HCT116 (cell line): ENCODE measurements at regions not wholly inside any gene's neighbourhood (a gene's known extent, or its start where the extent isn't known, plus 50 kb on each side); places are given as distances from the start of the nearest gene placed in this dataset.

ENCODE experiments used
- ATAC-seq: fragments of 200-7000 bp; cut with Tn5 transposase; 2 replicates; pipeline ENCODE4 v1.9.1; 2020; ENCODE audit warnings: mild to moderate bottlenecking, moderate library complexity
- BruUV-seq: library from RNA; stranded (reverse); fragments of 400-500 nt; replicated peaks from 2 replicates; lab custom pipeline; 2021; lab: Mats Ljungman, UMichigan
- CTCF ChIA-PET: fragments of 300-600 bp; sonication (Branson Sonifier 250); formaldehyde crosslinking; loops from one replicate; lab custom pipeline; 2021; ENCODE audit warnings: antibody characterized with exemption; lab: Charles Lee
- POLR2A ChIA-PET: fragments of 300-600, 350-600 bp; sonication (Branson Sonifier 250); formaldehyde crosslinking; loops from one replicate; lab custom pipeline; 2021; ENCODE audit warnings: antibody characterized with exemption; lab: Charles Lee
- RAD21 ChIA-PET, 2 experiments: fragments of 300-600 bp; sonication (Branson Sonifier 250); formaldehyde crosslinking; loops; one replicate each; lab custom pipeline; 2023; ENCODE audit warnings: low total read pairs in 2 of 2; ENCODE audit not compliant: uncharacterized antibody in 2 of 2, unreplicated experiment in 2 of 2, low non-redundant PET in 1 of 2; lab: Charles Lee
- DNase-seq: peaks from one replicate; pipeline ENCODE4 v3.0.0-alpha.2; 2010; ENCODE audit warnings: low read depth, low spot score
- H2AFZ ChIP-seq: fragments of 200-600 bp; shearing (Covaris generic), sonication (generic); 2 replicates; pipeline ENCODE4 v1.6.1; 2017; ENCODE audit warnings: low read depth, mixed run types, mixed read lengths, antibody characterized with exemption, low read length; ENCODE audit not compliant: poor library complexity, severe bottlenecking
- H3K27ac ChIP-seq: 2 replicates; pipeline ENCODE4 v1.5.1; 2012; ENCODE audit warnings: low read depth, low read length
- H3K27me3 ChIP-seq: fragments of 200-600 bp; sonication (generic); 2 replicates; pipeline ENCODE4 v1.6.1; 2016; ENCODE audit warnings: mixed run types, low read length, mixed read lengths; ENCODE audit not compliant: insufficient read depth
- H3K36me3 ChIP-seq, 2 experiments: fragments of 200-500 bp in 1 of 2; fragments of 200-600 bp in 1 of 2; sonication (Bioruptor generic) in 1 of 2; sonication (generic) in 1 of 2; 2 replicates each; pipeline versions ENCODE4 v1.5.1 to v1.6.1; 2014 to 2016; ENCODE audit warnings: low read length in 2 of 2, inconsistent platforms in 1 of 2, mixed read lengths in 1 of 2, mixed run types in 1 of 2; ENCODE audit not compliant: insufficient read depth in 2 of 2, control insufficient read depth in 1 of 2
- H3K4me1 ChIP-seq, 2 experiments: fragments of 200-600 bp in 1 of 2; sonication (generic) in 1 of 2; 2 replicates each; pipeline versions ENCODE4 v1.5.1 to v1.6.1; 2012 to 2017; ENCODE audit warnings: low read length in 2 of 2, inconsistent platforms in 1 of 2, mild to moderate bottlenecking in 1 of 2, mixed read lengths in 1 of 2, mixed run types in 1 of 2, moderate library complexity in 1 of 2; ENCODE audit not compliant: insufficient read depth in 2 of 2, control insufficient read depth in 1 of 2
- H3K4me2 ChIP-seq: fragments of 200-600 bp; sonication (generic); 2 replicates; pipeline ENCODE4 v1.6.1; 2017; ENCODE audit warnings: mixed run types, low read length, mixed read lengths
- H3K4me3 ChIP-seq, 2 experiments: fragments of 200-600 bp in 1 of 2; sonication (generic) in 1 of 2; replicated peaks in 1 of 2; 2 replicates each; pipeline ENCODE4 v1.5.1; 2011 to 2016; ENCODE audit warnings: low read length in 2 of 2, control low read depth in 1 of 2, low read depth in 1 of 2, mild to moderate bottlenecking in 1 of 2, mixed read lengths in 1 of 2, mixed run types in 1 of 2
- H3K79me2 ChIP-seq: fragments of 200-600 bp; sonication (generic); 2 replicates; pipeline ENCODE4 v1.6.1; 2017; ENCODE audit warnings: mild to moderate bottlenecking, mixed run types, low read length, moderate library complexity, mixed read lengths; ENCODE audit not compliant: insufficient read depth
- H3K9ac ChIP-seq: fragments of 200-600 bp; sonication (generic); 2 replicates; pipeline ENCODE4 v1.6.1; 2016; ENCODE audit warnings: low read length, mixed read lengths
- H3K9me2 ChIP-seq: fragments of 200-600 bp; sonication (generic), shearing (Covaris generic); 2 replicates; pipeline ENCODE4 v1.6.1; 2017; ENCODE audit warnings: mixed run types, mild to moderate bottlenecking, moderate library complexity; ENCODE audit not compliant: insufficient read depth
- H3K9me3 ChIP-seq, 2 experiments: fragments of 200-500 bp in 1 of 2; fragments of 200-600 bp in 1 of 2; sonication (Bioruptor generic) in 1 of 2; sonication (generic) in 1 of 2; 2 replicates each; pipeline ENCODE4 v1.6.1; 2014 to 2017; ENCODE audit warnings: low read length in 2 of 2, mixed read lengths in 2 of 2, inconsistent platforms in 1 of 2, low read depth in 1 of 2, mild to moderate bottlenecking in 1 of 2, mixed run types in 1 of 2, moderate library complexity in 1 of 2; ENCODE audit not compliant: control insufficient read depth in 1 of 2, insufficient read depth in 1 of 2
- H4K20me1 ChIP-seq: fragments of 200-600 bp; sonication (generic), shearing (Covaris generic); 2 replicates; pipeline ENCODE4 v1.6.1; 2017; ENCODE audit warnings: mixed run types, mild to moderate bottlenecking, moderate library complexity; ENCODE audit not compliant: insufficient read depth
- CBX3 ChIP-seq: IDR thresholded peaks from 2 replicates; pipeline ENCODE4 v1.6.1; 2012; ENCODE audit warnings: low read depth
- CEBPB ChIP-seq: IDR thresholded peaks from 2 replicates; pipeline ENCODE4 v1.6.1; 2012; ENCODE audit warnings: low read depth
- ELF1 ChIP-seq: IDR thresholded peaks from 2 replicates; pipeline ENCODE4 v1.6.1; 2012; ENCODE audit warnings: low read depth, borderline replicate concordance
- EZH2 ChIP-seq: fragments of 200-600 bp; sonication (generic); IDR thresholded peaks from 2 replicates; pipeline ENCODE4 v1.6.1; 2017; ENCODE audit warnings: antibody characterized with exemption, mixed run types
- EZH2phosphoT487 ChIP-seq: fragments of 200-600 bp; IDR thresholded peaks from 2 replicates; pipeline ENCODE4 v1.6.1; 2018; ENCODE audit warnings: antibody characterized with exemption, borderline replicate concordance
- JUND ChIP-seq: IDR thresholded peaks from 2 replicates; pipeline ENCODE4 v1.6.1; 2012
- POLR2A ChIP-seq: IDR thresholded peaks from 2 replicates; pipeline ENCODE4 v1.7.0; 2011; ENCODE audit warnings: borderline replicate concordance; ENCODE audit not compliant: insufficient read depth, insufficient read length; ENCODE audit errors: extremely low read depth
- POLR2AphosphoS5 ChIP-seq: IDR thresholded peaks from 2 replicates; pipeline ENCODE4 v1.6.1; 2011; ENCODE audit warnings: mild to moderate bottlenecking, low read depth, low read length, moderate library complexity
- RAD21 ChIP-seq: IDR thresholded peaks from 2 replicates; pipeline ENCODE4 v1.6.1; 2012; ENCODE audit warnings: low read depth, mild to moderate bottlenecking
- SP1 ChIP-seq: IDR thresholded peaks from 2 replicates; pipeline ENCODE4 v1.6.1; 2012; ENCODE audit warnings: low read depth
- SRF ChIP-seq: IDR thresholded peaks from 2 replicates; pipeline ENCODE4 v1.6.1; 2012; ENCODE audit warnings: low read depth
- YY1 ChIP-seq: IDR thresholded peaks from 2 replicates; pipeline ENCODE4 v1.6.1; 2011; ENCODE audit warnings: low read length, low read depth, moderate library complexity, mild to moderate bottlenecking; ENCODE audit not compliant: insufficient replicate concordance; ENCODE audit errors: extremely low read depth
- ZNF274 ChIP-seq: fragments of 200-500 bp; sonication (Bioruptor generic); IDR thresholded peaks from 2 replicates; pipeline ENCODE4 v1.6.1; 2014; ENCODE audit warnings: mild to moderate bottlenecking, low read depth, low read length, inconsistent platforms
- intact Hi-C: fragments of 100-400 bp; cut with micrococcal nuclease; formaldehyde crosslinking; loops from 2 replicates; pipeline ENCODE4 v1.10.0; 2022
- TF ChIP-seq, protein P1 (sequence below), 3 experiments: fragments of 200-600 bp in 1 of 3; sonication (generic) in 1 of 3; IDR thresholded peaks in 2 of 3; conservative IDR thresholded peaks in 1 of 3; 2 replicates each; pipeline ENCODE4 v1.5.1; 2012 to 2017; ENCODE audit warnings: low read depth in 2 of 3, low read length in 2 of 3, antibody characterized with exemption in 1 of 3, borderline replicate concordance in 1 of 3, control low read depth in 1 of 3, mild to moderate bottlenecking in 1 of 3, mixed read lengths in 1 of 3, mixed run types in 1 of 3, moderate library complexity in 1 of 3; ENCODE audit not compliant: insufficient read depth in 1 of 3
- TF ChIP-seq, protein P2 (sequence below): IDR thresholded peaks from 2 replicates; pipeline ENCODE4 v1.6.1; 2012
- TF ChIP-seq, protein P3 (sequence below): IDR thresholded peaks from 2 replicates; pipeline ENCODE4 v1.6.1; 2012
- TF ChIP-seq, protein P4 (sequence below): IDR thresholded peaks from 2 replicates; pipeline ENCODE4 v1.6.1; 2011; ENCODE audit warnings: mild to moderate bottlenecking, low read length, moderate library complexity; ENCODE audit not compliant: insufficient replicate concordance; ENCODE audit errors: extremely low read depth
- TF ChIP-seq, protein P5 (sequence below): IDR thresholded peaks from 2 replicates; pipeline ENCODE4 v1.6.1; 2012; ENCODE audit warnings: low read depth

DNA sequence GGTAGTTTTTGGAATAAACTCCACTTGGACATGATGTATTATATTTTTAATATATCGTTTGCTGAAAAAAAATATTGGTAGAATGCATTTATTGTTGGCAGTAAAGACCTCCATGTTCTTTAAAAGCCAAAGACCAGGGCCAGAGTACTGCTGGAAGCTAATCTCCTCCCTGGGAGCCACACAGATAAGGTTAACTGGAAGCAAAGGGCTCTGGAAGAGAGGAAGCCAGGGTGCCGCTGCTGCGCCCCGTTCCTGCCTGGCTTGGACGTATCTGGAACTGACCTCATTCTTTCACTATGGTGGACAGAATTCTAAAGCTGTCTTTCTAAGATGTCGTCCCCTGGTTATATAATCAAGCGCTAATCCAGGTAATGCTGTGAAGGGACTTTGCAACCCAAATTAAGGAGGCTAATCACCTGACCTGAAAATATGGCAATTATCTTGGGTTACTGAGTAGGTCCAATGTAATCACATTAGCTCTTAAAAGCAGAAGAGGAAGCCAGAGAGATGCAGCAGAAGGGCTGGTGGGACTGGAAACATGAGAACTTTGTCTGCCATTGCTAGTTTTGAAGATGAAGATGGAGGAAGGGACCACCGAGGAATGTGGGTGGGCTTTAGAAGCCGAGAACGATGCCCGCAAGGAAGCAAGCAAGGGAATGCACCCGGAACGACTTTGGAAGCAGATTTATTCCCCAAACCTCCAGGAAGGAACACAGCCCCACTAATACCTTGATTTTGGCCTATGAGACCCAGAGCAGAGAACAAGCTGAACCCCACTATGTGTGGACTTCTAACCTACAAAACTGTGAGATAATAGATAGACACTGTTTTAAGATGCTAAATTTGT, 167.7 kb upstream of the KCNJ15 start (continued):
- TF ChIP-seq, protein P1, sequence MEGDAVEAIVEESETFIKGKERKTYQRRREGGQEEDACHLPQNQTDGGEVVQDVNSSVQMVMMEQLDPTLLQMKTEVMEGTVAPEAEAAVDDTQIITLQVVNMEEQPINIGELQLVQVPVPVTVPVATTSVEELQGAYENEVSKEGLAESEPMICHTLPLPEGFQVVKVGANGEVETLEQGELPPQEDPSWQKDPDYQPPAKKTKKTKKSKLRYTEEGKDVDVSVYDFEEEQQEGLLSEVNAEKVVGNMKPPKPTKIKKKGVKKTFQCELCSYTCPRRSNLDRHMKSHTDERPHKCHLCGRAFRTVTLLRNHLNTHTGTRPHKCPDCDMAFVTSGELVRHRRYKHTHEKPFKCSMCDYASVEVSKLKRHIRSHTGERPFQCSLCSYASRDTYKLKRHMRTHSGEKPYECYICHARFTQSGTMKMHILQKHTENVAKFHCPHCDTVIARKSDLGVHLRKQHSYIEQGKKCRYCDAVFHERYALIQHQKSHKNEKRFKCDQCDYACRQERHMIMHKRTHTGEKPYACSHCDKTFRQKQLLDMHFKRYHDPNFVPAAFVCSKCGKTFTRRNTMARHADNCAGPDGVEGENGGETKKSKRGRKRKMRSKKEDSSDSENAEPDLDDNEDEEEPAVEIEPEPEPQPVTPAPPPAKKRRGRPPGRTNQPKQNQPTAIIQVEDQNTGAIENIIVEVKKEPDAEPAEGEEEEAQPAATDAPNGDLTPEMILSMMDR (IDR thresholded peaks at IDR 0.05 in 2 of 3, conservative IDR thresholded peaks at IDR 0.05 in 1 of 3; ENCODE audit: borderline replicate concordance in 1 of 3, insufficient read depth in 1 of 3, low read depth in 2 of 3, low read length in 2 of 3) = no peak
- TF ChIP-seq, protein P2, sequence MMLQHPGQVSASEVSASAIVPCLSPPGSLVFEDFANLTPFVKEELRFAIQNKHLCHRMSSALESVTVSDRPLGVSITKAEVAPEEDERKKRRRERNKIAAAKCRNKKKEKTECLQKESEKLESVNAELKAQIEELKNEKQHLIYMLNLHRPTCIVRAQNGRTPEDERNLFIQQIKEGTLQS = no peak
- TF ChIP-seq ELF1 (no peak), RAD21 (no peak), CBX3 (no peak), CEBPB (no peak), POLR2A (no peak), EZH2phosphoT487 (no peak)

DNA sequence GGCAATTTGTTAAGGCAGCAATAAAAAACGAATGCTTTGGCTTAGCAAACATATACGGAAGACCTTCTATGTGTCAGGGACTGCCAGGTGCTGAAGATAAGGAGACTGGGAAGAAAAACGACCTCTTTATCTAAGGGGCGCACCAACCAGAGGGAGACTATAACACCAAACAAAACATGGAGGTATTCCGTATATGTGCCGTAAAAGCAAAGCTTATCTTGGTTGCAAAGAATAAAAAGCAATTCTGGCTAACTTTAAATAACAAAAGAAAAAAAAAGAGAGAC, 167.1 kb upstream of the KCNJ15 start:
- no peak for DNase-seq
- no peaks in the 10 kb centered on the region for H3K4me1 ChIP-seq
- no peaks in the 10 kb centered on the region for H3K79me2 ChIP-seq
- CTCF ChIA-PET = no interaction called here
- POLR2A ChIA-PET = no interaction called here
- no peaks in the 10 kb centered on the region for H3K27me3 ChIP-seq
- no peak overlapping the region for H2AFZ ChIP-seq
- H3K4me2 ChIP-seq = no peak overlapping the region
- no peak overlapping the region for H3K9ac ChIP-seq
- no peaks in the 10 kb centered on the region for H3K36me3 ChIP-seq
- peaks cover 0 to 14% of the 10 kb centered on the region in 2 experiments; a peak in 1 of 4 replicates for H3K9me3 ChIP-seq
- intact Hi-C loops = no loop called here
- no peak overlapping the region for H3K27ac ChIP-seq
- no TSS peak for BruUV-seq
- ATAC-seq = no peak
- H3K4me3 ChIP-seq = no peak overlapping the region
- no peaks in the 10 kb centered on the region for H3K9me2 ChIP-seq
- RAD21 ChIA-PET = no interaction called here
- no peaks in the 10 kb centered on the region for H4K20me1 ChIP-seq
- no peak for TF ChIP-seq ELF1
- no peak for TF ChIP-seq JUND
- TF ChIP-seq CBX3 = no peak
- no peak for TF ChIP-seq SRF
- no peak for TF ChIP-seq SP1
- TF ChIP-seq YY1 = no peak
- TF ChIP-seq EZH2 = no peak
- no peak for TF ChIP-seq POLR2AphosphoS5
- no peak for TF ChIP-seq ZNF274
- no peak for TF ChIP-seq CEBPB
- TF ChIP-seq, protein P3, sequence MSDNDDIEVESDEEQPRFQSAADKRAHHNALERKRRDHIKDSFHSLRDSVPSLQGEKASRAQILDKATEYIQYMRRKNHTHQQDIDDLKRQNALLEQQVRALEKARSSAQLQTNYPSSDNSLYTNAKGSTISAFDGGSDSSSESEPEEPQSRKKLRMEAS = no peak
- TF ChIP-seq, protein P4, sequence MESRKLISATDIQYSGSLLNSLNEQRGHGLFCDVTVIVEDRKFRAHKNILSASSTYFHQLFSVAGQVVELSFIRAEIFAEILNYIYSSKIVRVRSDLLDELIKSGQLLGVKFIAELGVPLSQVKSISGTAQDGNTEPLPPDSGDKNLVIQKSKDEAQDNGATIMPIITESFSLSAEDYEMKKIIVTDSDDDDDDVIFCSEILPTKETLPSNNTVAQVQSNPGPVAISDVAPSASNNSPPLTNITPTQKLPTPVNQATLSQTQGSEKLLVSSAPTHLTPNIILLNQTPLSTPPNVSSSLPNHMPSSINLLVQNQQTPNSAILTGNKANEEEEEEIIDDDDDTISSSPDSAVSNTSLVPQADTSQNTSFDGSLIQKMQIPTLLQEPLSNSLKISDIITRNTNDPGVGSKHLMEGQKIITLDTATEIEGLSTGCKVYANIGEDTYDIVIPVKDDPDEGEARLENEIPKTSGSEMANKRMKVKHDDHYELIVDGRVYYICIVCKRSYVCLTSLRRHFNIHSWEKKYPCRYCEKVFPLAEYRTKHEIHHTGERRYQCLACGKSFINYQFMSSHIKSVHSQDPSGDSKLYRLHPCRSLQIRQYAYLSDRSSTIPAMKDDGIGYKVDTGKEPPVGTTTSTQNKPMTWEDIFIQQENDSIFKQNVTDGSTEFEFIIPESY = no peak
- TF ChIP-seq, protein P5, sequence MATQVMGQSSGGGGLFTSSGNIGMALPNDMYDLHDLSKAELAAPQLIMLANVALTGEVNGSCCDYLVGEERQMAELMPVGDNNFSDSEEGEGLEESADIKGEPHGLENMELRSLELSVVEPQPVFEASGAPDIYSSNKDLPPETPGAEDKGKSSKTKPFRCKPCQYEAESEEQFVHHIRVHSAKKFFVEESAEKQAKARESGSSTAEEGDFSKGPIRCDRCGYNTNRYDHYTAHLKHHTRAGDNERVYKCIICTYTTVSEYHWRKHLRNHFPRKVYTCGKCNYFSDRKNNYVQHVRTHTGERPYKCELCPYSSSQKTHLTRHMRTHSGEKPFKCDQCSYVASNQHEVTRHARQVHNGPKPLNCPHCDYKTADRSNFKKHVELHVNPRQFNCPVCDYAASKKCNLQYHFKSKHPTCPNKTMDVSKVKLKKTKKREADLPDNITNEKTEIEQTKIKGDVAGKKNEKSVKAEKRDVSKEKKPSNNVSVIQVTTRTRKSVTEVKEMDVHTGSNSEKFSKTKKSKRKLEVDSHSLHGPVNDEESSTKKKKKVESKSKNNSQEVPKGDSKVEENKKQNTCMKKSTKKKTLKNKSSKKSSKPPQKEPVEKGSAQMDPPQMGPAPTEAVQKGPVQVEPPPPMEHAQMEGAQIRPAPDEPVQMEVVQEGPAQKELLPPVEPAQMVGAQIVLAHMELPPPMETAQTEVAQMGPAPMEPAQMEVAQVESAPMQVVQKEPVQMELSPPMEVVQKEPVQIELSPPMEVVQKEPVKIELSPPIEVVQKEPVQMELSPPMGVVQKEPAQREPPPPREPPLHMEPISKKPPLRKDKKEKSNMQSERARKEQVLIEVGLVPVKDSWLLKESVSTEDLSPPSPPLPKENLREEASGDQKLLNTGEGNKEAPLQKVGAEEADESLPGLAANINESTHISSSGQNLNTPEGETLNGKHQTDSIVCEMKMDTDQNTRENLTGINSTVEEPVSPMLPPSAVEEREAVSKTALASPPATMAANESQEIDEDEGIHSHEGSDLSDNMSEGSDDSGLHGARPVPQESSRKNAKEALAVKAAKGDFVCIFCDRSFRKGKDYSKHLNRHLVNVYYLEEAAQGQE = no peak
